Right atrium auricular region (tissue), 2 donors: ENCODE measurements at regions not wholly inside any gene's neighbourhood (a gene's known extent, or its start where the extent isn't known, plus 50 kb on each side); places are given as distances from the start of the nearest gene placed in this dataset.

Source experiments
- DNase-seq: peaks from one replicate; pipeline ENCODE4 v3.0.0-alpha.2; 2019; ENCODE audit warnings: low spot score
- H3K27ac ChIP-seq, 2 donors: fragments of 200-600 bp; sonication (generic); 1 replicate in 1 of 2; 2 replicates in 1 of 2; pipeline ENCODE4 v1.5.1; 2016 to 2019
- H3K27me3 ChIP-seq, 2 donors: fragments of 200-600 bp; sonication (generic); one replicate each; pipeline versions ENCODE4 v1.5.1 to v1.6.0; 2017 to 2019
- H3K36me3 ChIP-seq: fragments of 200-600 bp; sonication (generic); one replicate; pipeline ENCODE4 v1.5.1; 2016
- H3K4me1 ChIP-seq, 2 donors: fragments of 200-600 bp; sonication (generic); one replicate each; pipeline versions ENCODE4 v1.5.1 to v1.6.0; 2017 to 2019
- H3K4me3 ChIP-seq, 2 donors: fragments of 200-600 bp; sonication (generic); 1 replicate in 1 of 2; 2 replicates in 1 of 2; pipeline ENCODE4 v1.5.1; 2017 to 2019; ENCODE audit warnings: mild to moderate bottlenecking in 1 of 2, moderate library complexity in 1 of 2
- H3K9me3 ChIP-seq, 2 donors: fragments of 200-600 bp; sonication (generic); one replicate each; pipeline ENCODE4 v1.5.1; 2019
- TF ChIP-seq, protein P1 (sequence below), 2 donors: fragments of 200-600 bp; sonication (generic); IDR thresholded peaks; one replicate each; pipeline ENCODE4 v1.5.1; 2019; ENCODE audit warnings: antibody characterized with exemption in 2 of 2

DNA sequence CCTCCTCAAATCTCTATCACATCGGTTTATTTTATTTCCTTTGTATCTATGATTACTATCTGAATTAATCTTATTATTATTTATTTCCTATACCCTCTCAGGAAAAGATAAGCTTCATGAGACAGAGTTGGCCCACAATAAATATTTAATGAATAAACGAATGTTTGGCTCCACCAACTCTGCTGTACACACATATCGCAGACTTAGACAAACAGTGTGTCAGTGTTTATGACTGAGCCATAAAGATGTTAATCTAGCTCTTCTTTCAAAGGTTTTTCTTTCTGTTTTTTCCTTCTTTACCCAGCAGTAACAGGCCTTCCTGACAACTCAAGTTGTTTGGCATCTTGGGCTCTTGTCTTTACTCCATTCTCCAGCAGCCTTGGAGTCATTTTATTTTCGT lies 329.5 kb downstream of the CDH2 start:
- TF ChIP-seq, protein P1, sequence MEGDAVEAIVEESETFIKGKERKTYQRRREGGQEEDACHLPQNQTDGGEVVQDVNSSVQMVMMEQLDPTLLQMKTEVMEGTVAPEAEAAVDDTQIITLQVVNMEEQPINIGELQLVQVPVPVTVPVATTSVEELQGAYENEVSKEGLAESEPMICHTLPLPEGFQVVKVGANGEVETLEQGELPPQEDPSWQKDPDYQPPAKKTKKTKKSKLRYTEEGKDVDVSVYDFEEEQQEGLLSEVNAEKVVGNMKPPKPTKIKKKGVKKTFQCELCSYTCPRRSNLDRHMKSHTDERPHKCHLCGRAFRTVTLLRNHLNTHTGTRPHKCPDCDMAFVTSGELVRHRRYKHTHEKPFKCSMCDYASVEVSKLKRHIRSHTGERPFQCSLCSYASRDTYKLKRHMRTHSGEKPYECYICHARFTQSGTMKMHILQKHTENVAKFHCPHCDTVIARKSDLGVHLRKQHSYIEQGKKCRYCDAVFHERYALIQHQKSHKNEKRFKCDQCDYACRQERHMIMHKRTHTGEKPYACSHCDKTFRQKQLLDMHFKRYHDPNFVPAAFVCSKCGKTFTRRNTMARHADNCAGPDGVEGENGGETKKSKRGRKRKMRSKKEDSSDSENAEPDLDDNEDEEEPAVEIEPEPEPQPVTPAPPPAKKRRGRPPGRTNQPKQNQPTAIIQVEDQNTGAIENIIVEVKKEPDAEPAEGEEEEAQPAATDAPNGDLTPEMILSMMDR (IDR thresholded peaks at IDR 0.05): no peak
- H3K4me1 ChIP-seq: no peaks in the 10 kb centered on the region
- H3K27ac ChIP-seq: no peak overlapping the region

DNA sequence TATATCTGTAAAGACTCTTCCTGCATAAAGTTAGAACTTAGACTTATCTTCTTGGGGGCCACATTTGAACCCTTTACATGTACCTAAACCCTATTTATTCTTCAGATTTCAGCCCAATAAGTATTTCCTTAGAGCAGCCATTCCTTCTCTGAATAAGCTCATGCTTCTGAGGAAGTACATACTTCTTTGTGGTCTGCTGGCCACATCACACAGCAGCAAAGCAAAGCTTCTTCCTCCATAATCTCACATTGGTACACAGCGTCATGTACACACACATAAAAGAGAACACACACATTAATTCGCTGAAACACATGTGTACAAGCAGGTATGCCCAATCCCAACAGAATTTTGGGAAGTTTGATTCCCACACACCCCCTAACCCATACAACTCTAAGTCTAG lies 331.0 kb downstream of the CDH2 start:
- Histone ChIP-seq H3K9me3 (no peaks in the 10 kb centered on the region), H3K27ac (no peak overlapping the region)
- TF ChIP-seq, protein P1 (IDR thresholded peaks at IDR 0.05): no peak

More for the DNA sequence above, 329.5 kb downstream of the CDH2 start:
- Histone ChIP-seq H3K27me3 (no peaks in the 10 kb centered on the region), H3K36me3 (no peaks in the 10 kb centered on the region), H3K9me3 (no peaks in the 10 kb centered on the region), H3K4me3 (no peak overlapping the region)
- DNase-seq: no peak

DNA sequence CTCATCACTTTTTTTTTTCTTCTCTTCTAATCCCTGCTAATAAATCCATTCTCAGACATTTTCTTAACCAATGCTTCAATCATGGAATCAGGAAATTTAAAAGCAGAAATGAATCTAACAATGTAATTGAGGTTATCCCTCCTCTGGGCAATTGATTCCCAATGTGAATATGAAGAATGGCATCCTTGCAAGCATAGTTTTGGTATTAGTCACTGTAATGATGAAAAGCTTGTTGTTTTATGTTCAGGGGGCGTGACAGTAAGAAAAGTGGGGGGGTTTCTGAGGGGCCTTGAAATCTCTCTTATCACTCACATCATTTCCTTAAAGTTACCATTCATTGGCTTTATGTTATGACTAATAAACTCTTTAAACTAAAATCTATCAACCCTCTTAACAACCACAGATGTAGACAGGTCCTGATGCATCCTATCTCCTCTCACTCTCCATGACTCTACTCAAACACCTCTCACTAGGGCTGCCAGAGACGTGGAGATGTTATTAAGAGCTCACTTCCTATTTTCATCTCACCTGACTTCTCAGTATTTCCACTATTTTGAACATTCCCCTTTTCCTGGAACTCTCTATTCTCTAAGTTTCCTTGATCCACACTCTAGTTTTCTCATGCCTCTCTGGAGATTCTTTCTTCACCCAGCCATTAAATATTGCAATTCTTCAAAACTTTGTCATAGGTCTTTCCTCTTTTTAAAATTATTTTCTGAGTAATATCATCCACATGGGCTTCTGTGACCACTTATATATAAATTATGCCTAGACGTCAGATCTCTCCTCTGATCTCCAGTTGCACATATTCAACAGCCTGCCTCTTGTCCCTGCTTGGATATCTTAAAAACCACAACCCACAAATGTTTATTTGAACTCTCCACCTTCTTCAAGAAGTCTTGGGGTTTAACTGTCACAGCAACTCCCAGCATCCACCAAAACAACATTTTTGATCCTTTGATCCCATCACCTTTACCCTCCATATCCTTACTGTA lies 332.9 kb downstream of the CDH2 start:
- no peak overlapping the region for H3K27ac ChIP-seq

More for the DNA sequence above, 331.0 kb downstream of the CDH2 start:
- H3K36me3 ChIP-seq: no peaks in the 10 kb centered on the region
- no peaks in the 10 kb centered on the region for H3K27me3 ChIP-seq
- H3K4me3 ChIP-seq: no peak overlapping the region
- H3K4me1 ChIP-seq: no peaks in the 10 kb centered on the region
- DNase-seq: no peak

DNA sequence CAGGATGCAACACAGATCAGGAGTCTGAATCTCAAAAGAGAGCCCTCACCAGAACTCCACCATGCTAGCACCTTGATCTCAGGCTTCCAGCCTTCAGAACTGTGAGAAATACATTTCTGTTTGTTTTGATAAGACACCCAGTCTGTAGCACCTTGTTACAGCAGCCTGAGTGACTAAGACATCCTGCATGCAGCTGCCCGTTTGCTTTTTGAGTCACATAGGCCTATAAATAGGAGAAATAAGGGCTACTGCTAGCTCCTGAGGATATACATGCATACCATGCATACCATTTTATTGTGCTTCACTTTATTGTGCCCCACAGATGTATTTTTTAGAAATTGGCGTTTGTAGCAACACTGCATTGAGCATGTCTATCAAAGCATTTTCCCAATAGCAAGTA lies 337.8 kb downstream of the CDH2 start:
- H3K27ac ChIP-seq: no peak overlapping the region
- H3K4me1 ChIP-seq: no peaks in the 10 kb centered on the region
- H3K4me3 ChIP-seq: no peak overlapping the region
- TF ChIP-seq, protein P1 (IDR thresholded peaks at IDR 0.05): no peak
- no peaks in the 10 kb centered on the region for H3K36me3 ChIP-seq
- no peaks in the 10 kb centered on the region for H3K27me3 ChIP-seq
- DNase-seq: no peak
- peaks cover 0 to 7% of the 10 kb centered on the region in 2 donors for H3K9me3 ChIP-seq

More for the DNA sequence above, 332.9 kb downstream of the CDH2 start:
- no peaks in the 10 kb centered on the region for H3K4me1 ChIP-seq
- H3K36me3 ChIP-seq: no peaks in the 10 kb centered on the region
- no peak overlapping the region for H3K4me3 ChIP-seq
- DNase-seq: no peak
- TF ChIP-seq, protein P1 (IDR thresholded peaks at IDR 0.05): no peak
- peaks cover 0 to 7% of the 10 kb centered on the region in 2 donors for H3K9me3 ChIP-seq
- H3K27me3 ChIP-seq: no peaks in the 10 kb centered on the region

DNA sequence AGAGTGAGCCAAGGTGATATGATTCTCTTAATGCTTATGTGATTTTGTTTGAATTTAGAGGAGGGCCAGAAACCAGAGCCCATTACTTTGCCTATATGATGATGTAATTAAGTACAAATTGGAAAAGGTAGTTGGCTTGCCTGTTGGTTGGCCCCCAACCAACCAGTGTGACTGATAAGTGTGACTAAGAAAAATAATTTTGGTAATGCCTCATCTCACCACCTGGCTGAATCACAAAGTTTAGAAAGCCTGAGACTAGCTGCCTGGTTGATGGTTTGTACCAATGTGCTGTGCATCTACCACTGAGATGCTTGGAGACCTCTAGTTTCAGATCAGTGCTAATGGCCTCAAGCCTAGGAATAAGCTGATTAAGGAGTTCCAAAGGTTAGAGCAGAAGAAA lies 338.7 kb downstream of the CDH2 start:
- H3K4me1 ChIP-seq: no peaks in the 10 kb centered on the region
- H3K27ac ChIP-seq: no peak overlapping the region
- peaks cover 0 to 7% of the 10 kb centered on the region in 2 donors for H3K9me3 ChIP-seq
- TF ChIP-seq, protein P1 (IDR thresholded peaks at IDR 0.05): no peak
- DNase-seq: no peak
- no peaks in the 10 kb centered on the region for H3K36me3 ChIP-seq
- no peaks in the 10 kb centered on the region for H3K27me3 ChIP-seq
- H3K4me3 ChIP-seq: no peak overlapping the region
